IMR-90 (cell line): ENCODE measurements at regions not wholly inside any gene's neighbourhood (a gene's known extent, or its start where the extent isn't known, plus 50 kb on each side); places are given as distances from the start of the nearest gene placed in this dataset.

Experiments used
- ATAC-seq: fragments of 200-7000 bp; cut with Tn5 transposase; 2 replicates; pipeline ENCODE4 v1.9.1; 2020; ENCODE audit warnings: low read depth, mild to moderate bottlenecking, moderate library complexity
- BruUV-seq: library from RNA; stranded (reverse); fragments of 400-500 nt; replicated peaks from 2 replicates; lab custom pipeline; 2021; lab: Mats Ljungman, UMichigan
- CTCF ChIA-PET: fragments of 300-600 bp; formaldehyde crosslinking; extraction: SDS; loops from one replicate; lab custom pipeline; 2021; ENCODE audit warnings: antibody characterized with exemption; lab: Yijun Ruan, JAX
- POLR2A ChIA-PET: fragments of 300-600 bp; sonication (Branson Sonifier 250); formaldehyde crosslinking; loops from one replicate; lab custom pipeline; 2022; ENCODE audit warnings: antibody characterized with exemption; ENCODE audit not compliant: unreplicated experiment; lab: Charles Lee
- DNase-seq: peaks from one replicate; pipeline ENCODE4 v3.0.0; 2013
- H2AFZ ChIP-seq: replicated peaks from 2 replicates; pipeline ENCODE3; 2013; ENCODE audit warnings: low read length, mild to moderate bottlenecking; ENCODE audit not compliant: poor library complexity
- H2AK5ac ChIP-seq: 2 replicates; pipeline ENCODE4 v1.6.1; 2013; ENCODE audit warnings: low read depth, low read length, inconsistent platforms
- H2AK9ac ChIP-seq: replicated peaks from 2 replicates; pipeline ENCODE3; 2013; ENCODE audit warnings: mild to moderate bottlenecking, low read depth, low read length, moderate library complexity; ENCODE audit not compliant: poor library complexity
- H2BK120ac ChIP-seq: 2 replicates; pipeline ENCODE4 v1.6.1; 2013; ENCODE audit warnings: low read depth, low read length, inconsistent platforms
- H2BK15ac ChIP-seq: 3 replicates; pipeline ENCODE4 v1.6.1; 2013; ENCODE audit warnings: low read depth, low read length, inconsistent platforms
- H2BK20ac ChIP-seq: 2 replicates; pipeline ENCODE4 v1.6.1; 2013; ENCODE audit warnings: low read depth, mild to moderate bottlenecking, inconsistent platforms, low read length, moderate library complexity
- H2BK5ac ChIP-seq: 2 replicates; pipeline ENCODE4 v1.6.1; 2013; ENCODE audit warnings: mild to moderate bottlenecking, low read depth, low read length, inconsistent platforms; ENCODE audit not compliant: poor library complexity, severe bottlenecking
- H3K14ac ChIP-seq: replicated peaks from 2 replicates; pipeline ENCODE4 v1.6.1; 2013; ENCODE audit warnings: low read depth, low read length, inconsistent platforms
- H3K18ac ChIP-seq: 2 replicates; pipeline ENCODE4 v1.6.1; 2013; ENCODE audit warnings: low read depth, low read length, control low read depth
- H3K23ac ChIP-seq: 2 replicates; pipeline ENCODE4 v1.6.1; 2013; ENCODE audit warnings: low read depth, low read length, inconsistent platforms
- H3K27ac ChIP-seq: 2 replicates; pipeline ENCODE4 v1.5.1; 2013; ENCODE audit warnings: mild to moderate bottlenecking, control low read depth, low read length; ENCODE audit not compliant: insufficient read depth
- H3K27me3 ChIP-seq: 2 replicates; pipeline ENCODE4 v1.6.1; 2013; ENCODE audit warnings: low read length; ENCODE audit not compliant: control insufficient read depth, insufficient read depth
- H3K36me3 ChIP-seq: 2 replicates; pipeline ENCODE4 v1.6.1; 2013; ENCODE audit warnings: low read length, mixed read lengths; ENCODE audit not compliant: control insufficient read depth, insufficient read depth
- H3K4ac ChIP-seq: 2 replicates; pipeline ENCODE4 v1.6.1; 2013; ENCODE audit warnings: low read depth, low read length, inconsistent platforms
- H3K4me1 ChIP-seq: 2 replicates; pipeline ENCODE4 v1.6.1; 2013; ENCODE audit warnings: low read length, mixed read lengths; ENCODE audit not compliant: control insufficient read depth, insufficient read depth
- H3K4me2 ChIP-seq: 2 replicates; pipeline ENCODE4 v1.6.1; 2013; ENCODE audit warnings: low read depth, mild to moderate bottlenecking, control low read depth, low read length, moderate library complexity
- H3K4me3 ChIP-seq: 2 replicates; pipeline ENCODE4 v1.5.1; 2013; ENCODE audit warnings: low read depth, mild to moderate bottlenecking, control low read depth, low read length, moderate library complexity; ENCODE audit not compliant: insufficient read depth
- H3K56ac ChIP-seq: 2 replicates; pipeline ENCODE4 v1.6.1; 2013; ENCODE audit warnings: low read length, inconsistent platforms; ENCODE audit not compliant: insufficient read depth; ENCODE audit errors: extremely low read depth
- H3K79me1 ChIP-seq, 2 experiments: 2 replicates each; pipeline ENCODE4 v1.6.1; 2013; ENCODE audit warnings: low read length in 2 of 2, inconsistent platforms in 1 of 2, low read depth in 1 of 2
- H3K9ac ChIP-seq: 2 replicates; pipeline ENCODE4 v1.6.1; 2013; ENCODE audit warnings: low read depth, low read length, control low read depth
- H3K9me1 ChIP-seq: 2 replicates; pipeline ENCODE4 v1.6.1; 2013; ENCODE audit warnings: low read length, inconsistent platforms; ENCODE audit not compliant: insufficient read depth
- H3K9me3 ChIP-seq: 2 replicates; pipeline ENCODE4 v1.6.1; 2013; ENCODE audit warnings: low read length; ENCODE audit not compliant: control insufficient read depth, insufficient read depth
- H4K20me1 ChIP-seq: 2 replicates; pipeline ENCODE4 v1.6.1; 2013; ENCODE audit warnings: low read length, inconsistent platforms; ENCODE audit not compliant: insufficient read depth
- H4K5ac ChIP-seq: 2 replicates; pipeline ENCODE4 v1.6.1; 2013; ENCODE audit warnings: mild to moderate bottlenecking, low read depth, low read length, control low read depth
- H4K8ac ChIP-seq, 2 experiments: 2 replicates each; pipeline ENCODE4 v1.6.1; 2013; ENCODE audit warnings: low read depth in 2 of 2, low read length in 2 of 2, control low read depth in 1 of 2, inconsistent platforms in 1 of 2
- H4K91ac ChIP-seq: 2 replicates; pipeline ENCODE4 v1.6.1; 2013; ENCODE audit warnings: low read depth, low read length, inconsistent platforms; ENCODE audit not compliant: insufficient read depth
- BHLHE40 ChIP-seq: fragments of 150-350 bp; IDR thresholded peaks from 2 replicates; pipeline ENCODE4 v1.6.1; 2016; ENCODE audit warnings: mild to moderate bottlenecking, low read depth, low read length
- CEBPB ChIP-seq: IDR thresholded peaks from 2 replicates; pipeline ENCODE4 v1.6.1; 2012; ENCODE audit warnings: low read depth, low read length, improper control_type of control experiment
- CHD1 ChIP-seq: IDR thresholded peaks from 2 replicates; pipeline ENCODE4 v1.6.1; 2012; ENCODE audit warnings: low read depth, low read length, improper control_type of control experiment
- CTCF ChIP-seq: conservative IDR thresholded peaks from 2 replicates; pipeline ENCODE4 v1.5.1; 2012; ENCODE audit warnings: mild to moderate bottlenecking, low read depth, low read length, improper control_type of control experiment
- ELK1 ChIP-seq: fragments of 150-350 bp; IDR thresholded peaks from 2 replicates; pipeline ENCODE4 v1.6.1; 2016; ENCODE audit warnings: low read depth, mild to moderate bottlenecking, low read length, moderate library complexity, borderline replicate concordance
- FOS ChIP-seq: fragments of 150-350 bp; IDR thresholded peaks from 2 replicates; pipeline ENCODE4 v1.6.1; 2016; ENCODE audit warnings: low read depth, low read length
- MAFK ChIP-seq: IDR thresholded peaks from 2 replicates; pipeline ENCODE4 v1.6.1; 2012; ENCODE audit warnings: low read depth, low read length, improper control_type of control experiment
- MAZ ChIP-seq: IDR thresholded peaks from 2 replicates; pipeline ENCODE4 v1.6.1; 2012; ENCODE audit warnings: low read depth, mild to moderate bottlenecking, low read length, improper control_type of control experiment, moderate library complexity, borderline replicate concordance
- MXI1 ChIP-seq: IDR thresholded peaks from 2 replicates; pipeline ENCODE4 v1.6.1; 2012; ENCODE audit warnings: low read depth, mild to moderate bottlenecking, low read length, moderate library complexity, borderline replicate concordance
- NFE2L2 ChIP-seq: fragments of 150-350 bp; IDR thresholded peaks from 2 replicates; pipeline ENCODE4 v1.6.1; 2016; ENCODE audit warnings: low read depth, mild to moderate bottlenecking, low read length
- POLR2A ChIP-seq: IDR thresholded peaks from 2 replicates; pipeline ENCODE4 v1.6.1; 2012; ENCODE audit warnings: mild to moderate bottlenecking, low read depth, low read length
- RAD21 ChIP-seq: IDR thresholded peaks from 2 replicates; pipeline ENCODE4 v1.6.1; 2012; ENCODE audit warnings: low read length, improper control_type of control experiment
- RCOR1 ChIP-seq: IDR thresholded peaks from 2 replicates; pipeline ENCODE4 v1.6.1; 2012; ENCODE audit warnings: mild to moderate bottlenecking, low read length, improper control_type of control experiment; ENCODE audit not compliant: insufficient replicate concordance
- RFX5 ChIP-seq: IDR thresholded peaks from 2 replicates; pipeline ENCODE4 v1.8.0; 2012; ENCODE audit warnings: low read depth, mild to moderate bottlenecking, low read length, moderate library complexity
- SMC3 ChIP-seq: fragments of 150-350 bp; IDR thresholded peaks from 2 replicates; pipeline ENCODE4 v1.6.1; 2016; ENCODE audit warnings: low read depth, mild to moderate bottlenecking, antibody characterized with exemption, low read length, moderate library complexity
- USF2 ChIP-seq: fragments of 150-350 bp; IDR thresholded peaks from 2 replicates; pipeline ENCODE4 v1.6.1; 2017; ENCODE audit warnings: mild to moderate bottlenecking, antibody characterized with exemption, low read length, low read depth
- WGBS, 2 experiments: methylation state at CpG; one replicate each; pipeline versions ENCODE4 v1.1.5 to v1.1.7; 2013; ENCODE audit warnings: missing lambda C conversion rate in 2 of 2; ENCODE audit not compliant: insufficient read length in 1 of 2; ENCODE audit errors: extremely low coverage in 2 of 2; 5-methylcytosine and 5-hydroxymethylcytosine counted together
- dilution Hi-C: fragments of 300-500 bp; cut with HindIII; formaldehyde crosslinking; loops from one replicate; pipeline ENCODE4 v1.14.3; 2018; ENCODE audit warnings: low sequenced_read_pairs; ENCODE audit not compliant: unreplicated experiment
- in situ Hi-C: fragments of 300-500 bp; cut with MboI; formaldehyde crosslinking; loops from 3 replicates; pipeline ENCODE4 v1.14.3; 2019; ENCODE audit warnings: low sequenced_read_pairs, inconsistent platforms, mixed read lengths
- intact Hi-C: fragments of 100-400 bp; cut with micrococcal nuclease; formaldehyde crosslinking; loops from 2 replicates; pipeline ENCODE4 v1.10.0; 2022

- no peak overlapping the region for H3K4me3 ChIP-seq
- no peak overlapping the region for H3K23ac ChIP-seq
- no peak overlapping the region for H4K5ac ChIP-seq
- no peak overlapping the region for H3K9ac ChIP-seq
- no peaks in the 10 kb centered on the region for H3K36me3 ChIP-seq
- TF ChIP-seq MXI1 = no peak
- TF ChIP-seq BHLHE40 = no peak
- no peak for TF ChIP-seq MAFK
- no peak for TF ChIP-seq CTCF
- TF ChIP-seq ELK1 = no peak
- no peak for TF ChIP-seq MAZ
- no peak for TF ChIP-seq SMC3
- no peak for TF ChIP-seq USF2
- TF ChIP-seq NFE2L2 = no peak
- TF ChIP-seq RCOR1 = no peak
- TF ChIP-seq FOS = no peak
- no peak for TF ChIP-seq RAD21
- no peak for TF ChIP-seq CEBPB
- no peak for TF ChIP-seq POLR2A
- TF ChIP-seq CHD1 = no peak
- TF ChIP-seq RFX5 = no peak
- ChIA-PET POLR2A (no interaction called here), CTCF (no interaction called here)
- H3K14ac ChIP-seq = no peak overlapping the region
- dilution Hi-C loops (no loop called here), intact Hi-C loops (no loop called here), in situ Hi-C loops (no loop called here)
- WGBS, 2 experiments = no CpG with 5 or more reads among the region's 17 CpGs
- H2BK120ac ChIP-seq = no peak overlapping the region
- no TSS peak for BruUV-seq
- ATAC-seq = no peak
- H3K18ac ChIP-seq = no peak overlapping the region
- no peak overlapping the region for H2AK5ac ChIP-seq
- no peak overlapping the region for H2BK20ac ChIP-seq
- no peak overlapping the region for H4K8ac ChIP-seq
- H3K27ac ChIP-seq = no peak overlapping the region
- H3K9me3 ChIP-seq = peaks cover 5% of the 10 kb centered on the region; the same call in 1 of the 2 replicates
- peaks cover 0 to 3% of the 10 kb centered on the region in 2 experiments; a peak in 1 of 4 replicates for H3K79me1 ChIP-seq
- no peak overlapping the region for H3K56ac ChIP-seq
- no peak overlapping the region for H2AFZ ChIP-seq
- no peak overlapping the region for H2AK9ac ChIP-seq
- peaks cover 14% of the 10 kb centered on the region for H3K9me1 ChIP-seq
- no peak overlapping the region for H3K4ac ChIP-seq
- H4K91ac ChIP-seq = no peak overlapping the region
- no peaks in the 10 kb centered on the region for H3K27me3 ChIP-seq
- H2BK5ac ChIP-seq = no peak overlapping the region
- no peak for DNase-seq
- H3K4me1 ChIP-seq = peaks cover 18% of the 10 kb centered on the region
- no peaks in the 10 kb centered on the region for H4K20me1 ChIP-seq
- no peak overlapping the region for H2BK15ac ChIP-seq
- H3K4me2 ChIP-seq = no peak overlapping the region
These were observed 92.7 kb downstream of the LITAF start for GRCh38 chr16:11494029-11494428.
